Activated CD4-positive, alpha-beta T cell treated with anti-CD3 and anti-CD28 coated beads, Interleukin-2, amount 50 U/mL, for 1 hour (primary cell): ENCODE measurements at regions not wholly inside any gene's neighbourhood (a gene's known extent, or its start where the extent isn't known, plus 50 kb on each side); places are given as distances from the start of the nearest gene placed in this dataset.
"Not testable (repeated sequence)": the region's sequence is repeated elsewhere in the genome, so short reads cannot be mapped to it uniquely, and the experiment has no call there.

Experiments used
- DNase-seq: peaks from one replicate; pipeline ENCODE4 v3.0.0-alpha.2; 2020

- no peak for DNase-seq
These were observed 94.8 kb upstream of the UXS1 start for GRCh38 chr2:106288873-106289272.

GRCh38 chr2:106285237-106285829 is 91.2 kb upstream of the UXS1 start:
- DNase-seq, result no peak

- no peak for DNase-seq
These were observed 90.6 kb upstream of the UXS1 start for GRCh38 chr2:106284691-106285202.

- DNase-seq, result no peak
These were observed 90.2 kb upstream of the UXS1 start for GRCh38 chr2:106284255-106284654.

- not testable (repeated sequence) for DNase-seq
These were observed 89.4 kb upstream of the UXS1 start for GRCh38 chr2:106283228-106284152.

GRCh38 chr2:106282462-106283170 is 88.5 kb upstream of the UXS1 start:
- no peak for DNase-seq

- not testable (repeated sequence) for DNase-seq
These were observed 87.9 kb upstream of the UXS1 start for GRCh38 chr2:106281907-106282430.

- no peak for DNase-seq
These were observed 86.8 kb upstream of the UXS1 start for GRCh38 chr2:106280722-106281446.

- DNase-seq, result no peak
These were observed 86.1 kb upstream of the UXS1 start for GRCh38 chr2:106280224-106280623.

- DNase-seq, result no peak
These were observed 84.2 kb upstream of the UXS1 start for GRCh38 chr2:106278112-106278876.

- DNase-seq, result no peak
These were observed 83.3 kb upstream of the UXS1 start for GRCh38 chr2:106277426-106277825.

- DNase-seq, result no peak
These were observed 81.9 kb upstream of the UXS1 start for GRCh38 chr2:106275971-106276370.

GRCh38 chr2:106274668-106275067 is 80.6 kb upstream of the UXS1 start:
- no peak for DNase-seq

- no peak for DNase-seq
These were observed 78.2 kb upstream of the UXS1 start for GRCh38 chr2:106272216-106272807.

- no peak for DNase-seq
These were observed 76.4 kb upstream of the UXS1 start for GRCh38 chr2:106270471-106270891.

- peak; percentile 7 for DNase-seq
These were observed 75.6 kb upstream of the UXS1 start for GRCh38 chr2:106269591-106270291.

- no peak for DNase-seq
These were observed 73.9 kb upstream of the UXS1 start for GRCh38 chr2:106267997-106268396.

GRCh38 chr2:106261871-106262321 is 67.8 kb upstream of the UXS1 start:
- DNase-seq, result no peak

- DNase-seq, result not testable (repeated sequence)
These were observed 64.8 kb upstream of the UXS1 start for GRCh38 chr2:106258859-106259258.

- DNase-seq, result no peak
These were observed 63.7 kb upstream of the UXS1 start for GRCh38 chr2:106257830-106258229.
